ENCODE measurements at regions not wholly inside any gene's neighbourhood (a gene's known extent, or its start where the extent isn't known, plus 50 kb on each side); places are given as distances from the start of the nearest gene placed in this dataset.
"Not testable (repeated sequence)": the region's sequence is repeated elsewhere in the genome, so short reads cannot be mapped to it uniquely, and the experiment has no call there.

- DNase-seq, result peak; percentile 39
These were observed 60.1 kb upstream of the ZNF184 start for GRCh38 chr6:27532820-27533538.

- DNase-seq, result peak; percentile 85
These were observed 59.0 kb upstream of the ZNF184 start for GRCh38 chr6:27531772-27532459.

GRCh38 chr6:27529796-27530195, 56.9 kb upstream of the ZNF184 start:
- not testable (repeated sequence) for DNase-seq

- DNase-seq, result no peak
These were observed 55.8 kb upstream of the ZNF184 start for GRCh38 chr6:27528714-27529113.

Measured in NCI-H69 (cell line).